Upper lobe of right lung (tissue), 1 donor: ENCODE measurements at regions not wholly inside any gene's neighbourhood (a gene's known extent, or its start where the extent isn't known, plus 50 kb on each side); places are given as distances from the start of the nearest gene placed in this dataset.

Experiments used
- ATAC-seq: fragments of 200-7000 bp; cut with Tn5 transposase; one replicate; pipeline ENCODE4 v1.9.1; 2020; ENCODE audit warnings: mild to moderate bottlenecking, moderate library complexity
- DNase-seq: peaks from one replicate; pipeline ENCODE4 v3.0.0-alpha.2; 2020
- H3K27ac ChIP-seq: fragments of 200-600 bp; one replicate; pipeline ENCODE4 v1.8.0; 2022
- H3K27me3 ChIP-seq: fragments of 200-600 bp; one replicate; pipeline ENCODE4 v1.8.0; 2022; ENCODE audit warnings: mild to moderate bottlenecking
- H3K36me3 ChIP-seq: fragments of 200-600 bp; one replicate; pipeline ENCODE4 v1.8.0; 2022
- H3K4me1 ChIP-seq: fragments of 200-600 bp; one replicate; pipeline ENCODE4 v1.8.0; 2022
- H3K4me3 ChIP-seq: fragments of 200-600 bp; one replicate; pipeline ENCODE4 v1.8.0; 2022; ENCODE audit warnings: mild to moderate bottlenecking
- H3K9me3 ChIP-seq: fragments of 200-600 bp; one replicate; pipeline ENCODE4 v1.8.0; 2022
- intact Hi-C: fragments of 100-400 bp; cut with DNase I; formaldehyde crosslinking; loops from one replicate; pipeline ENCODE4 v1.11.0; 2022
- TF ChIP-seq, protein P1 (sequence below): fragments of 200-600 bp; IDR thresholded peaks from one replicate; pipeline ENCODE4 v1.8.0; 2022; ENCODE audit warnings: antibody characterized with exemption
- donor health status: DM: no; HTN: yes; CAD: no; lungs with severe emphysema.

- Histone ChIP-seq H3K4me3 (no peak overlapping the region), H3K4me1 (no peaks in the 10 kb centered on the region), H3K27me3 (no peaks in the 10 kb centered on the region), H3K27ac (no peak overlapping the region), H3K36me3 (no peaks in the 10 kb centered on the region), H3K9me3 (no peaks in the 10 kb centered on the region)
- TF ChIP-seq, protein P1, sequence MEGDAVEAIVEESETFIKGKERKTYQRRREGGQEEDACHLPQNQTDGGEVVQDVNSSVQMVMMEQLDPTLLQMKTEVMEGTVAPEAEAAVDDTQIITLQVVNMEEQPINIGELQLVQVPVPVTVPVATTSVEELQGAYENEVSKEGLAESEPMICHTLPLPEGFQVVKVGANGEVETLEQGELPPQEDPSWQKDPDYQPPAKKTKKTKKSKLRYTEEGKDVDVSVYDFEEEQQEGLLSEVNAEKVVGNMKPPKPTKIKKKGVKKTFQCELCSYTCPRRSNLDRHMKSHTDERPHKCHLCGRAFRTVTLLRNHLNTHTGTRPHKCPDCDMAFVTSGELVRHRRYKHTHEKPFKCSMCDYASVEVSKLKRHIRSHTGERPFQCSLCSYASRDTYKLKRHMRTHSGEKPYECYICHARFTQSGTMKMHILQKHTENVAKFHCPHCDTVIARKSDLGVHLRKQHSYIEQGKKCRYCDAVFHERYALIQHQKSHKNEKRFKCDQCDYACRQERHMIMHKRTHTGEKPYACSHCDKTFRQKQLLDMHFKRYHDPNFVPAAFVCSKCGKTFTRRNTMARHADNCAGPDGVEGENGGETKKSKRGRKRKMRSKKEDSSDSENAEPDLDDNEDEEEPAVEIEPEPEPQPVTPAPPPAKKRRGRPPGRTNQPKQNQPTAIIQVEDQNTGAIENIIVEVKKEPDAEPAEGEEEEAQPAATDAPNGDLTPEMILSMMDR: no peak
- intact Hi-C loops: no loop called here
- no peak for DNase-seq
- no peak for ATAC-seq
Observed at GRCh38 chr2:83661711-83662110, 797.4 kb downstream of the SUCLG1 start.

- intact Hi-C loops: no loop called here
- no peaks in the 10 kb centered on the region for H3K9me3 ChIP-seq
Observed at GRCh38 chr2:83654091-83654611, 804.9 kb downstream of the SUCLG1 start.

GRCh38 chr2:83650898-83651297, 808.2 kb downstream of the SUCLG1 start:
- H3K4me3 ChIP-seq: no peak overlapping the region
- H3K36me3 ChIP-seq: no peaks in the 10 kb centered on the region
- intact Hi-C loops: no loop called here
- no peaks in the 10 kb centered on the region for H3K4me1 ChIP-seq
- no peak overlapping the region for H3K27ac ChIP-seq
- no peaks in the 10 kb centered on the region for H3K27me3 ChIP-seq
- TF ChIP-seq, protein P1: no peak
- no peaks in the 10 kb centered on the region for H3K9me3 ChIP-seq
- ATAC-seq (no peak), DNase-seq (no peak)

More at GRCh38 chr2:83654091-83654611, 804.9 kb downstream of the SUCLG1 start:
- Histone ChIP-seq H3K4me3 (no peak overlapping the region), H3K4me1 (no peaks in the 10 kb centered on the region), H3K27ac (no peak overlapping the region), H3K36me3 (no peaks in the 10 kb centered on the region), H3K27me3 (no peaks in the 10 kb centered on the region)
- DNase-seq (no peak), ATAC-seq (no peak)
- TF ChIP-seq, protein P1: no peak

GRCh38 chr2:83650161-83650560, 808.9 kb downstream of the SUCLG1 start:
- Histone ChIP-seq H3K36me3 (no peaks in the 10 kb centered on the region), H3K27ac (no peak overlapping the region), H3K4me1 (no peaks in the 10 kb centered on the region), H3K9me3 (no peaks in the 10 kb centered on the region), H3K27me3 (no peaks in the 10 kb centered on the region), H3K4me3 (no peak overlapping the region)
- intact Hi-C loops: no loop called here
- TF ChIP-seq, protein P1: no peak
- DNase-seq (no peak), ATAC-seq (no peak)

DNA sequence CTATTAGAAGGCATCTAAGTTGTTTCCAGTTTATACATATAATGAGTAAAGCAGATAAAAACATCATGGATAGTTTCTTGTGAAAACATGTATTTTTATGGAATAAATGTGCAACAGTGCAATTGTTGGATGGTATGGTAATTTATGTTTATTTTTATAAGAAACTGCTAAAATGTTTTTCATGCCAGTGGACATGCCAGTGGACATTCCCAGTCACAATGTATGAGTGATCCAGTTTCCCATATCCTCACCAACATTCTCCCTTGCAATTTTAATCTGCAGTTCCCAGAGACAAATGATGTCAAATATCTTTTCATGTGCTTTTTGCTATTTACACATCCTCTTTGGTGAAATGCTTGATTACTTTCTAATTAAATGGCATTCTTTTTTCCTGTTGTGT, 818.6 kb downstream of the SUCLG1 start:
- intact Hi-C loops: no loop called here
- no peak overlapping the region for H3K4me3 ChIP-seq
- ATAC-seq: no peak
- H3K27me3 ChIP-seq: no peaks in the 10 kb centered on the region
- H3K4me1 ChIP-seq: no peaks in the 10 kb centered on the region
- H3K9me3 ChIP-seq: no peaks in the 10 kb centered on the region
- no peak for DNase-seq
- TF ChIP-seq, protein P1: no peak
- H3K36me3 ChIP-seq: no peaks in the 10 kb centered on the region
- no peak overlapping the region for H3K27ac ChIP-seq

- H3K27ac ChIP-seq: no peak overlapping the region
- H3K4me1 ChIP-seq: no peaks in the 10 kb centered on the region
- no peaks in the 10 kb centered on the region for H3K27me3 ChIP-seq
- TF ChIP-seq, protein P1: no peak
- intact Hi-C loops: no loop called here
- no peaks in the 10 kb centered on the region for H3K9me3 ChIP-seq
- H3K36me3 ChIP-seq: no peaks in the 10 kb centered on the region
- no peak overlapping the region for H3K4me3 ChIP-seq
- no peak for ATAC-seq
- no peak for DNase-seq
Observed at GRCh38 chr2:83633423-83633822, 825.7 kb downstream of the SUCLG1 start.
